ENCODE measurements at regions not wholly inside any gene's neighbourhood (a gene's known extent, or its start where the extent isn't known, plus 50 kb on each side); places are given as distances from the start of the nearest gene placed in this dataset.
"Not testable (repeated sequence)": the region's sequence is repeated elsewhere in the genome, so short reads cannot be mapped to it uniquely, and the experiment has no call there.

GRCh38 chr7:49707891-49708290, 65.5 kb upstream of the VWC2 start:
- no peaks in the 10 kb centered on the region for H3K9me3 ChIP-seq (replicated peaks; ENCODE audit: control insufficient read depth, low read depth, low read length)
- H3K4me3 ChIP-seq (ENCODE audit: low read length): no peak overlapping the region
- no peaks in the 10 kb centered on the region for H3K4me1 ChIP-seq (ENCODE audit: control insufficient read depth, insufficient read depth, low read length)
- H3K36me3 ChIP-seq (ENCODE audit: control insufficient read depth, insufficient read depth, low read length): no peaks in the 10 kb centered on the region
- H3K27ac ChIP-seq (ENCODE audit: low read length): no peak overlapping the region
- WGBS (ENCODE audit: insufficient coverage): 90% methylated on average over 2 of the region's 3 CpGs
- no peak for DNase-seq
- no peaks in the 10 kb centered on the region for H3K27me3 ChIP-seq (ENCODE audit: control insufficient read depth, insufficient read depth, low read length)

GRCh38 chr7:49708590-49708989, 64.8 kb upstream of the VWC2 start:
- 86% methylated on average over 4 of the region's 5 CpGs for WGBS (ENCODE audit: insufficient coverage)

GRCh38 chr7:49711072-49711723, 62.2 kb upstream of the VWC2 start:
- H3K27me3 ChIP-seq (ENCODE audit: control insufficient read depth, insufficient read depth, low read length); H3K27ac ChIP-seq (ENCODE audit: low read length); H3K4me1 ChIP-seq (ENCODE audit: control insufficient read depth, insufficient read depth, low read length); H3K9me3 ChIP-seq (replicated peaks; ENCODE audit: control insufficient read depth, low read depth, low read length); H3K4me3 ChIP-seq (ENCODE audit: low read length); H3K36me3 ChIP-seq (ENCODE audit: control insufficient read depth, insufficient read depth, low read length); DNase-seq: not testable (repeated sequence)
- 92% methylated on average over 18 of the region's 28 CpGs for WGBS (ENCODE audit: insufficient coverage)

More at GRCh38 chr7:49708590-49708989, 64.8 kb upstream of the VWC2 start:
- Histone ChIP-seq H3K27me3 (ENCODE audit: control insufficient read depth, insufficient read depth, low read length) (no peaks in the 10 kb centered on the region), H3K36me3 (ENCODE audit: control insufficient read depth, insufficient read depth, low read length) (no peaks in the 10 kb centered on the region), H3K27ac (ENCODE audit: low read length) (no peak overlapping the region), H3K4me1 (ENCODE audit: control insufficient read depth, insufficient read depth, low read length) (no peaks in the 10 kb centered on the region), H3K9me3 (replicated peaks; ENCODE audit: control insufficient read depth, low read depth, low read length) (no peaks in the 10 kb centered on the region), H3K4me3 (ENCODE audit: low read length) (no peak overlapping the region)
- DNase-seq: no peak

- DNase-seq: no peak
- Histone ChIP-seq H3K9me3 (replicated peaks; ENCODE audit: control insufficient read depth, low read depth, low read length) (no peaks in the 10 kb centered on the region), H3K4me3 (ENCODE audit: low read length) (no peak overlapping the region), H3K27ac (ENCODE audit: low read length) (no peak overlapping the region), H3K27me3 (ENCODE audit: control insufficient read depth, insufficient read depth, low read length) (no peaks in the 10 kb centered on the region), H3K4me1 (ENCODE audit: control insufficient read depth, insufficient read depth, low read length) (no peaks in the 10 kb centered on the region), H3K36me3 (ENCODE audit: control insufficient read depth, insufficient read depth, low read length) (no peaks in the 10 kb centered on the region)
- 40% methylated on average over 1 of the region's 2 CpGs for WGBS (ENCODE audit: insufficient coverage)
Observed at GRCh38 chr7:49714182-49714581, 59.3 kb upstream of the VWC2 start.

GRCh38 chr7:49715486-49715885, 58.0 kb upstream of the VWC2 start:
- WGBS (ENCODE audit: insufficient coverage): no CpG with 5 or more reads among the region's 2 CpGs
- Histone ChIP-seq H3K27ac (ENCODE audit: low read length) (no peak overlapping the region), H3K9me3 (replicated peaks; ENCODE audit: control insufficient read depth, low read depth, low read length) (no peaks in the 10 kb centered on the region), H3K27me3 (ENCODE audit: control insufficient read depth, insufficient read depth, low read length) (no peaks in the 10 kb centered on the region), H3K4me1 (ENCODE audit: control insufficient read depth, insufficient read depth, low read length) (no peaks in the 10 kb centered on the region), H3K4me3 (ENCODE audit: low read length) (no peak overlapping the region), H3K36me3 (ENCODE audit: control insufficient read depth, insufficient read depth, low read length) (no peaks in the 10 kb centered on the region)
- DNase-seq: no peak

- Histone ChIP-seq H3K4me1 (ENCODE audit: control insufficient read depth, insufficient read depth, low read length) (no peaks in the 10 kb centered on the region), H3K36me3 (ENCODE audit: control insufficient read depth, insufficient read depth, low read length) (no peaks in the 10 kb centered on the region), H3K27ac (ENCODE audit: low read length) (no peak overlapping the region), H3K9me3 (replicated peaks; ENCODE audit: control insufficient read depth, low read depth, low read length) (no peaks in the 10 kb centered on the region), H3K4me3 (ENCODE audit: low read length) (no peak overlapping the region), H3K27me3 (ENCODE audit: control insufficient read depth, insufficient read depth, low read length) (no peaks in the 10 kb centered on the region)
- DNase-seq: no peak
- no CpG with 5 or more reads among the region's 2 CpGs for WGBS (ENCODE audit: insufficient coverage)
Observed at GRCh38 chr7:49717547-49717946, 55.9 kb upstream of the VWC2 start.

- no peaks in the 10 kb centered on the region for H3K36me3 ChIP-seq (ENCODE audit: control insufficient read depth, insufficient read depth, low read length)
- no CpG with 5 or more reads among the region's 4 CpGs for WGBS (ENCODE audit: insufficient coverage)
- H3K27me3 ChIP-seq (ENCODE audit: control insufficient read depth, insufficient read depth, low read length): no peaks in the 10 kb centered on the region
- no peaks in the 10 kb centered on the region for H3K9me3 ChIP-seq (replicated peaks; ENCODE audit: control insufficient read depth, low read depth, low read length)
- H3K4me3 ChIP-seq (ENCODE audit: low read length): no peak overlapping the region
- no peaks in the 10 kb centered on the region for H3K4me1 ChIP-seq (ENCODE audit: control insufficient read depth, insufficient read depth, low read length)
- no peak for DNase-seq
- no peak overlapping the region for H3K27ac ChIP-seq (ENCODE audit: low read length)
Observed at GRCh38 chr7:49718760-49719159, 54.7 kb upstream of the VWC2 start.

- Histone ChIP-seq H3K9me3 (replicated peaks; ENCODE audit: control insufficient read depth, low read depth, low read length) (no peaks in the 10 kb centered on the region), H3K4me1 (ENCODE audit: control insufficient read depth, insufficient read depth, low read length) (no peaks in the 10 kb centered on the region), H3K36me3 (ENCODE audit: control insufficient read depth, insufficient read depth, low read length) (no peaks in the 10 kb centered on the region), H3K4me3 (ENCODE audit: low read length) (no peak overlapping the region), H3K27ac (ENCODE audit: low read length) (no peak overlapping the region), H3K27me3 (ENCODE audit: control insufficient read depth, insufficient read depth, low read length) (no peaks in the 10 kb centered on the region)
- WGBS (ENCODE audit: insufficient coverage): 54% methylated on average over 2 of the region's 4 CpGs
- DNase-seq: no peak
Observed at GRCh38 chr7:49721441-49721840, 52.0 kb upstream of the VWC2 start.
